HG03097 (cell line): ENCODE measurements at regions not wholly inside any gene's neighbourhood (a gene's known extent, or its start where the extent isn't known, plus 50 kb on each side); places are given as distances from the start of the nearest gene placed in this dataset.
"Not testable (repeated sequence)": the region's sequence is repeated elsewhere in the genome, so short reads cannot be mapped to it uniquely, and the experiment has no call there.

Experiments used
- ATAC-seq: cut with Tn5 transposase; IDR thresholded peaks from one replicate; pipeline ENCODE4 v1.9.1; 2021; ENCODE audit not compliant: unreplicated experiment, low FRiP score

DNA sequence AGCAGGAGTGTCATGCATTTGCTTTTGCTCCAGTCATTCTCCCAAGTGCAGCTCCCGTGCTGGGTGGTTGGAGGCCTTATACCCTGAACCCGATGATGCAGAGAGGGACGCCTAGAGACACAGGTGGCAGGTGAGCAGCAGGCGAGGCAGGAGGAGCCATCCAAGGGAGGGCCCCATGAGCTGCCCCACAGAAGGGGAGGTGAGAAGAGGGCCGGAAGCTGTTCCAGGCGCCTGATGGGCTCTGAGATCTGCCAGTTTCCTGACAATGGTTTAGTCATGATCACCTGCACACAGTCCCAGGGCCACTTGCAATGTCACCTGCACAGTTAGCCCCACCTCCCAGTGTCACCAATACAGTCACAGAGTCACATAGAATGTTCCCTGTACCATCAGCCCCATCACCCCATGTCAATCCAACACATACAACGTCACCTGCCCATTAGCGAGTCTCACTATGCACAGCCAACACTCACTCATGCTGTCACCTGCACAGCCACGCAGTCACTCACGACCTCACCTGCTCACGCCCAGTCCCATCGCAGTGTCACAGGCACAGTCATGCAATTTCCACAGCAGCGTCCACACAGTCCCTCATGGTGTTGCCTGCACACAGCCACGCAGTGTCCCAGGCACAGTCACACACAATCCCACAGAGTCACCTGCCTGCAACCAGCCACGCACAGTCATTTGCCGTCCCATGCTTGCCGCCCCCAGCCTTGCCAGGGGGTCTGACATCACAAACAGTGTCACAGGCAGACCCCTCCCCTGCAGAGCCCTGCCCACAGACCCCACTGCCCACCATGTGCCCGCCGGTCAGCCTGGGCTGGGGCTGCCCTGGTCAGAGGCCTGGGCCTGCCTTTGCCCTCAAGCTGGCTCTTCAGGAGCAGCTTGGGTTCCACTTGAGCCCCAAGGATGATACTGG, 113.4 kb downstream of the LHX2 start:
- ATAC-seq = no peak

DNA sequence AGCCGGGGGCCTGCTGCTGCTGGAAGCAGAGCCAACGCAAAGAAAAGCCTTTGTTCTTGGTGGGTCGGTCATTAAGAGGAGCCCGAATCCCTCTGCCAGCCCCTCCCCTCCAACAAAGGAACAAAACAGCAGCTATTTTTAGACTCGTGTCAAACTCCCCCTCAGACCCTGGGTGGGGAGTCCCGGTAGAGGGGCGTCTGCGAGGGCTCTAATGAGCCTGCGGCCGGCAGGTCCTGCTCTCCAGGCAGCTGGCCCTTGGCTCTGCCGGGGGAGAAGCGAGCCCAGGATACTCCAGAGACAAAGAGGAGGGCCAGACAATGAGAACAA, 114.0 kb downstream of the LHX2 start:
- ATAC-seq = no peak

DNA sequence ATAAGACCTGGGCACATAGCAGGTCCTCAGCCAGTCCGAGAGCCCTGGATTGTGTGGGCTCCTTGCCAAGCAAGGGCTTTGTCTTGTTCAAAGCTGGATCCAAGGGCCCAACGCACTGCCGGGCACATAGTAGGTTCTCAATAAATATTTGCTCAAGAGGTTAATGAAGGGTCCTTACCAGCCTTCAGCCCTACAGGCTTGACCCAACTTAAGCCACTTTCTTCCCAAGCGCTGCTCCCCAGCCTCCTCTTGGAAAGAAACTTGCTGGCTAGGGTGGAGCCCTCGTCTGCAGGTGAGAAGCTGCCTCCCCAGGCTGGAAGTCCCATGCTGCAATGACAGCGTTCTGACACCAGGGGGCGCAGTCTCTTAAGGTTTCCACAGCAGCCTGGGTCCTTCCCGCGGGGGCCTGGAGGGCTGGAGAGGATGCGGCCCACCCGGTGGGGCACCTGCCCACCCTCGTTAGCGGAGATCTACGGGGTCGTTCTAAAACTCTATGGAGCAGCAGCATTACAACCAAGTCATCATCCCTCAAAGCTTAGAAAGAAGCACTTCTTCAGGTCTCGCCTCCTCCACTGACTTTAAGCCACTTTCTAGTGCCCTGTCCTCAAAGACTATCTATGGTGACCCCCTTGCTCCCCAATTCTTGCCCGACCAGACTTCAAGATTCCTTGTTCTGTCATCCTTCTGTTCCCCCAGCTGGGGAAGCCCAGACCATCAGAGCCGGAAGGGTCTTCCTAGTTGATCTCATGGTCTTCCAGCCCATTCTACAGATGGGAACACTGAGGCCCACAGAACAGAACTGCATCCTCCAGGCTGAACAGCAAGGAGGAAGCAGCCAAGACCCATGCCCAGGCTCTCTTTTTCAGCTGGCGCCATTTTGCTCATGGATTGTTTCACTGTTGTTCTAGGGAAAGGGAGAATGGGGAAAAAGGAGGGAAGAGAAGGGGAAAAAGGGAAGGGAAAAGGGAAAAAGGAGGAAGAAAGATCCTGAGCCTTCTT, 115.4 kb downstream of the LHX2 start:
- ATAC-seq = no peak

DNA sequence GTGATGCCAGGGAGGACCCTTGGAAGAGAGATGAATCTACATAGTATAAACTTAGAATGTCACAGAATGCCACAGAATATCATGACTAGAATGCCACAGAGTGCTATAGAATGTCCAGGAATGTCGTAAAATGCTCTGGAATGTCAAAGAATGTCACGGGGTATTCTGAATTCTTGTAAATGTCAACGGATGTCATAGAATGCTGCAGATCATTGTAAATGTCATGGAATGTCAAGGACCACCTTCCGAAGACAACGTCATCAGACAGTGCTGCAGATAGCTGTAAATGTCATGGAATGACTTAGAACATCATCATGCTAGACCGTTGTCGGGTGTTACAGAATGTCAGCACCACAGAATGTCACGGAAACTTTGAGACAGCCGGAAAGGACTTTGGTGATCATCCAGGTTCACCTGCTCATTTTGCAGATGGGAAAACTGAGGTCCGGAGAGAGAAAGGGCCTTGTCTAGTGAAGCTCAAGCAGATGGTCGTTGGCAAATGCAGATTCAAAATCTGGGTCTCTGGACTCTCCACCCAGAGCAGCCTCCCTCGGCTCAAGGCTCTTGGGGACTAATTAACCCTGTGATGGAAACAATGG, 117.1 kb downstream of the LHX2 start:
- ATAC-seq = no peak

DNA sequence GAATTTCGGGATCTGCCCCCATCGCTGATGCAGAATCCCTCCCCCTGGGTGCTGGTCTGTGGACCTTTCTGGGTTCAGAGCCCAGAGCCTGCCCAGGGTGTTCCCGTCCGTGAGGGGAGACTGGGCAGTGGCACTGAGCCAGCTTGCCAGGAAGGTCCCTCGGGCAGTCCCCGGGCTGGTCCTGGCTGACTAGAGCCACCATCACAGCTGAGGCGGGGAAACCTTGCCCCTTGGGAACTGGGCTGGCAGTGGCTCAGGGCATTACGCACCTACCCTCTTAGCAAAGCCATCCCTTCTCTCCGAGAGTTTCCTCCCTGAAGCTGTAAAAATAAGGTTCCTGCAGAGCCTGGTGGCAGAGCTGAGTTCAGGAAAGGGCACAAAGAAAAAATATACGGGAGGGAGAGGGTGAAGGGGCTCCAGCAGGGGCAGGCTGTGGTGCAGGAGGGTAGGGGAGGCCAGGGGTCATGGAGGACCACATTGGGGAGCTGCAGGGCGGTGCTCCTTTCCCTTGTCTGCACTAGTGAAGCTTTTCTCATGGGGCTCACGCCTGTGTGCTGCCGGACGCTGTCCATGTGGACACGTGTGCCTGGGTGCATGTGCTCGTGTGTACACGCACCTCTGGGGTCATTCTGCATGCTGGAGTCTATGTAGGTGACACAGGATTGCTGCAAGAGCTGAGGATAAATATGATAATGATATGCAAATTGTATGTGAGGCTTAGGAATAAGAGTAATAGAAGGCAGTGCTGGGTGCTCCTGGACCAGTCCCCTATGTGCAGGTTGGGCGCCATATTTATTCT, 118.9 kb downstream of the LHX2 start:
- no peak for ATAC-seq

DNA sequence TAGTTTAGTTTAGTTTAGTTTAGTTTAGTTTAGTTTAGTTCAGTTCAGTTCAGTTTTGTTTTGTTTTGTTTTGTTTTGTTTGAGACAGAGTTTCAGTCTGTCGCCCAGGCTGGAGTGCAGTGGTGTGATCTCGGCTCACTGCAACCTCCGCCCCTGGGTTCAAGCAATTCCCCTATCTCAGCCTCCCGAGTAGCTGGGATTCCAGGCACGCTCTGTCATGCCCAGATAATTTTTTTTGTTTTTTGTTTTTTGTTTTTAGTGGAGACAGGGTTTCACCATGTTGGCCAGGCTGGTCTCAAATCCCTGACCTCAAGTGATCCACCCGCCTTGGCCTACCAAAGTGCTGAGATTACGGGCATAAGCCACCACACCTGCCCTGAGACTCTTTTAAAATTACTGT, 120.0 kb downstream of the LHX2 start:
- ATAC-seq = not testable (repeated sequence)

DNA sequence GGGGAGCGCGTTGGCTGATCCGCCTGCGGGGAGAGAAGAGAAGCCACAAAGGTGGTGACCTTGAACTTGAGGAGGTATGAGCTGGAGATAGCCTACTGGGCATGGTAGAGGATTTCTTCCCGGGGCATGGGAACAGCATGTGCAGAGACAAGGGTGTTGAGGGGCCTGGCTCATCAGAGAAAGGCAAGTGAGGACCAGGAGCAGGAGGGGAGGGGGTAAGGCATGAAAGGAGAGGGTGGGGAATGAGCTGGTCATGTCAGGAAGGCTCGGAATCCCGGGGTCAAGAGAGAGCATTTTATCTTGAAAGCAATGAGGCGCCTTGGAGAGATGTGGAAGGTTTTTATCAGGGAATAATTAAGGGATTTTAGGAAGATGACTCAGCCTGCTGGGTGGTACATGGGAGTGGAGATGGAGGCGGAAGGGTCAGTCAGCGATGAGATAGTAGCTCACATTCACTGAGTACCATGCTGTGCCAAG, 121.1 kb downstream of the LHX2 start:
- ATAC-seq = no peak

DNA sequence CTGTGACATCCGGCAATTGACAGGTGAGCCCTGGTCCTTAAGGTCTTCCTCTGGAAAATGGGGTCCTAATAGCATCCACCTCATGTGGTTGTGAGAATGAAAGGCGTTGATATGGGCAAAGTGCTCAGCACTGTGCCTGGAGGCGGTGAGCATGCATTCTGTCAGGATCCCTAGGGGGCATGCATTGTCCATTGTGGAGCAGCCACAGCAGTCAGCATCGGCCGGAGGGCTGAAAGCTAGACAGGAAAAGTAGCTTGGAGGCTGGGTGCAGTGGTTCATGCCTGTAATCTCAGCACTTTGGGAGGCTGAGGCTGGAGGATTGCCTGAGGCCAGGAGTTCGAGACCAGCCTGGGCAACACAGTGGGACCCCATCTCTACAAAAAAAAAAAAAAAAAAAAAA, 122.2 kb downstream of the LHX2 start:
- ATAC-seq = no peak

DNA sequence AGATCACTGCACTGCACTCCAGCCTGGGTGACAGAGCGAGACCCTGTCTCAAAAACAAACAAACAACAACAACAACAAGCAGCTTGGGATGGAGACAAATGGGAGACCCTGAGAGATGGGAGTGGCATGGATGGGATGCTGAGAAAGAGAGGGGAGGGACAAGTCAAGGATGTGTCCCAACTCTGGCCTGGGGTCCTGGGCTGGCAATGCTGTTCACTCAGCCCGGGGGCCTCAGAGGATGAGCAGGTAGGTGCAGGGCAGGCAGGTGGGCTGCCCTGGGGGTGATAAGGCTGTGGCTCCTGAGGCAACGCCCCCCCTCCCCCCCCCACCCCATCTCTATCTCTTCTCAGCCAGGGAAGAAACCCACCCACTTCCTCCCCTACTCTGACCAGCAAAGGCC, 123.0 kb downstream of the LHX2 start:
- no peak for ATAC-seq

DNA sequence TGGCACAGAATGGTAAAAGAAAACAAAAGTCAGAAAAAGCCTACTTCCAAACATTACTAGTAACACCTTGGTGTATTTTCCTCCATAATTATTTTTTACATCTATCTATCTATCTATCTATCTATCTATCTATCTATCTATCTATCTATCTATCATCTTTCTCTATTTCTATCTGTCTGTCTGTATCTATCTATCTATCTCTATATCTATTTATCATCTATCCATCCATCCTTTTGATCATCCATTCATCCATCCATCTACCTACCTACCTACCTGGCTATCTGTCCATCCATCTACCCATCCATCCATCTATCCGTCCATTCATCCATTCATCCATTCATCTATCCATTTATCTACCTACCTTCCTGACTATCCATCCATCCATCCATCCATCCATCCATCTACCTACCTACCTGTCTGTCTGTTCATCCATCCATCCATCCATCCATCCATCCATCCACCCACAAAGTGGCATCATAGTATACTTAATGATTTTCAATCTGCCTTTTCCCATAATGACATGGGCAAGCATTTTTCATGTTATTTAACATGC, 121.9 kb upstream of the NEK6 start:
- no peak for ATAC-seq

DNA sequence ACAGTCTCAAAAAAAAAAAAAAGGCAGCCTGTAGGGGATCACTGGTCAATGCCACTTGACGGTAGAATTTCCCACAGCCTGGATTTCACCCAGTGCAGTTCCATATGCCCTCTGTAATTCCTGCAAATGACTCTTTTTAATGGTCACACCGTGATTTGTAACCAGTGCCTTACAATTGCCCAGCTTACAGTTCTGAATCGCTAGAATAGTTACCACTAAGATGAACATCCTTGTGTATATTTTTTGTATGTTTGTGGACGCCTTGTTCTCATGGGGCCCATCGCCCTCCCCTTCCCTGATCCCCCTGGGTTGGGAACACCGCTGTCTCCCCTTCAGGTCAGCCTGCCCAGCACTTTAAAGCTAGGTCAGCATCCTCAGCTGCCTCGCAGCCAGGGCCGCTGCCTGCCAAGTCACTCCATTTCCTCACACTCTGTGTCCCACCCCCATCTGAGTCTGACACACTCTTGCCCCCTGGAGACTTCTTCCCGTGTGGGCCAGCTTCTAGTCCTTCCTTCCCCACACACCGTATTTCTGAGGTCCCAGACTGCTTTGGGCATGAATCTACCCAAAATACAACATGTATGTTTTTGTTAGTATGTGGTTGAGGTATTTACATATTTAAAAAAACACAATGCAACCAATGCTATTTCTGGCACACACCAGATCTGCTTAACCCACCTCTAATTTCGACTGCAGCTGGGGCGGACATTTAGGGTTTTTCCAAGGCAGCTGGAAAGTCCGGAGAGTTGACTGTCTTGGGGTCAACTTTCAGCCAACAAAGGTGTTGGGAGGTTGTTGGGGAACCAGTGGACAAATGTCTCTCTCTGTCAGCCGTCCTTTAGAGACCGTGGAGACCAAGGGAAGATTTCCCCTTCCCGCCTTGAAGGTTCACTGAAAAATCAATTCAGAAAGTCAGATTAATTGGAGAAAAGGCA, 120.5 kb upstream of the NEK6 start:
- ATAC-seq = no peak

DNA sequence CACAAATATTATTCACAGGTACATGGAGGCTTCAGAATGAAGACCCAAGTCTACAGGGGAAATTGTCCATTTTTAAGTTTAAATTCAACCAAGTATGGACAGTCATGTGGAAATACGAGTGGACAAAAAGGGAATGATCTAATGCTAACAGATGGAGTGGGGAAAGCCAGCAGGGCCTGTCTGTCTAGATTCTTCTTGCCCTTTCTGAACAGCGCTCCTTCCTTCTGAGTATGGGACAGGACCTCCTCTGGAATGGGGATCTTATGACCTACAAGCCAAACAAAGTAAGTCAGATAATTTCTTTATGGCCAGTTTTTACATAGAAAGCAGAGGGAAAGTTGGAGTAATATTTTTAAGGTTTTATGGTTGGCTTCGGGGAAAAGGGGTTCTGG, 119.8 kb upstream of the NEK6 start:
- ATAC-seq = no peak

DNA sequence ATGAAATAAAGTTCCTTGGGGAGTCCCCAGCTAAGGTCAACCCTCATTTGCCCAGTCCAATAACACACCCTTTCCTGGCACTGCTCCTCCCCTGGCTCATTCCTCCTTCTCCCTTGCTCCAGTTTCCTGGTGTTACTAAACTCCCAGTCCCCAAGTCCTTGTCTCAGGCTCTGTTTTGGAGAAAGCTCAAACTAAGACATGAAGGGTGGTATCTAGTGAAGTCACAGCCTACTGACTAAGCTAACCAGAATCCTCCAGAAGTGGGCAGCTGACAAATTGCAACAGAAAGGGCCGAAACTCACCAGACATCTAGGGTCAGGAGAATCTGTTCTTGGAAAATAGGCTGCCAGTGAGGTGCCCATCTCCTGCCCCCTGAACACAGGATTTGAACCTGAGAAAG, 118.7 kb upstream of the NEK6 start:
- no peak for ATAC-seq

DNA sequence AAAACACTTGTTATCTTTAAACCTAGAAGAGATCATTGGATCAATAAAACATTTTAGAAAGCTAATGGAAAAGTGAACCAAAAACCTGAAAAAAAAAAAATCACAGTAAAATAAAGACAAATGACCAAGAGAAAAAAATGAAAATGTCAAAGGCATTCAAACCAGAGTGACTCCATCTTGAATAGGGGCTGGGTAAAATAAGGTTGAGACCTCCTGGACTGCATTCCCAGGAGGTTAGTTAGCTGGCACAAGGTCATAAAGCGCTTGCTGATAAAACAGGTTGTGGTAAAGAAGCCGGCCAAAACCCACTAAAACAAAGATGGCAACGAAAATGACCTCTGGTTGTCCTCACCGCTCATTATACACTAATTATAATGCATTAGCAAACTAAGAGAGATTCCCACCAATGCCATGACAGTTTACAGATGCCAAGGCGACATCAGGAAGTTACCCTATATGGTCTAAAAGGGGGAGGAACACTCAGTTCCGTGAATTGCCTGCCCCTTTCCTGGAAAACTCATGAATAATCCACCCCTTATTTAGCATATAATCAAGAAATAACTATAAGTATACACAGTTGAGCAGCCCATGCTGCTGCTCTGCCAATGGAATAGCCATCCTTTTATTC, 116.7 kb upstream of the NEK6 start:
- no peak for ATAC-seq

DNA sequence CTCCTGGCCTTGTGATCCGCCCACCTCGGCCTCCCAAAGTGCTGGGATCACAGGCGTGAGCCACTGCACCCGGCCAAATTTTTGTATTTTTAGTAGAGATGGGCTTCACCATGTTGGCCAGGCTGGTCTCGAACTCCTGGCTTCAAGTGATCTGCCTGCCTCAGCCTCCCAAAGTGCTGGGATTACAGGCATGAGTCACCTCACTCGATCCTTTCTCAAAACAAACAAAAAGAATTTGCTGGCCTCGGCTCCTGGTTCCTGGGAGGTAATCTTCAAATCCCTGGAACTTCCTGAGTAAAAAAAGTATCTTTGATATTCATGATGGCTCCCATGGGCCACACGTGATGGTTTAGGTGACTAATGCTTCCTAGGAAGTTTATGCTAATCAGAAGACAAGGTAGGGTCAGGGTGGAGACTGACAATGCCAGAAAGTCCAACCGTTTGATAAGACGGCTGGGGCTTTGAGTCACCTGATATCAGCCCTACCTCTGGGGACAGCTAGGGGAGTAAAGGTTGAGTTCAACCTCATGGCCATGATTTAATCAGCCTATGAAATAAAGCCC, 113.1 kb upstream of the NEK6 start:
- ATAC-seq = not testable (repeated sequence)

DNA sequence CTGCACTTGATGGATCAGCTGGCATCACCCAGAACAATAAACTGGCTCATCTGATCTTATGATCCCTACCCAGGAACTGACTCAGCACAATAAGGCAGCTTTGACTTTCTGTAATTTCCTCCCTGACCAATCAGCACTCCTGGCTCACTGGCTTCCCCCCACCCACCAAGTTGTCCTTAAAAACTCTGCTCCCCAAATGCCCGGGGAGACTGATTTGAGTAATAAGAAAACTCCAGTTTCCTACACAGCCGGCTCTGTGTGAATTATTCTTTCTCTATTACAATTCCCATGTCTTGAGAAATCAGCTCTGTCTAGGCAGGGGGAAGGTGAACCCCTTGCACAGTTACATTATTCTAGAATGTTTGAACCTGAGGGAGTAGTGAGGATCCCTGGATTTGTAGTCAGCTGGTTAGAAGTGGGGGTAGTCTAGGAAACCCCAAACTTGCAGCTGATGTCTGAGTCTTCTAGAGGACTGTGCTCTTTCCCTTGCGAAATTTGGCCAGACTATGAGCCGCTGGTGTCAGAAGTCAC, 111.7 kb upstream of the NEK6 start:
- ATAC-seq = no peak

DNA sequence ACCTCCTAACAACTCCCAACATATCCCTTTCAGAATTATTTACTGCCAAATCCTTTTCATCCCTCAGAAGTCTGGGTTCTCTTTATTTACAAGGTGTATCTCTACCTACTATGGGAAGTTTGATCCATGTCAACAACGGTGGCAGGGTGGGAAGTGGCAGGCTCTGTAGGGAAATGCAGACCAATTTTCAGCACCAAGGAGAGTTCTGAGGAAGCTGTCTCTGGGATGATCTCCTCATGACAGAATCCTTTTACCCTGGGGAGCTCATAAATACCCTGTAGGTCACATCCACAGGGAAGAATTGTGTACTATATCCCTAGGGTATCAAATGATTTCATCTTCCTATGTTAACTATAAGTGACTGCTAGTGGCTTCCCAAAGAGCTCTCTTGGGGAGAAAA, 107.8 kb upstream of the NEK6 start:
- ATAC-seq = no peak

DNA sequence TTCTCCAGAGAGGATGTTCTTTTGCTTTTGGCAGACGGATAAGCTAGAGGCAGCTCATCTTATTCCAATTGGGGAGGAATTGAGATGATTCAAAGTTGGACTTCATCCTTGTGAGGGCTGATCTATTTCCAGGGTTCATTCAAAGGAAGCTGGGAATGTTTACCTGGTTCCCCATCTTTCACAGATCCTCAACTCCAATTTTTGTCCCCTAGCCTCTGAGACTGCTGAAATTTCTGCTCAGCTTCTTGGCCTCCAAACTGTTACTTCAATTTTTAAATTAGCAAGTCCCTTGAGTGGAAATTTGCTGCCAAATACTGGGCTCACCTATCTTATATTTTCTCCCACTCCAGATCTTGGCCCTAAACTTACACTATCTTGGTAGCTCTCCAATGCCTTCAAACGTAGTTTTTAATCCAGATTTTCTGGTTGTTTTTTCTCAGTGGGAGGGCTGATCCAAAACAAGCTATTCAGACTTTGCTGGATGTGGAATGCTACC, 93.9 kb upstream of the NEK6 start:
- ATAC-seq = no peak
